NB4 (cell line): ENCODE measurements at regions not wholly inside any gene's neighbourhood (a gene's known extent, or its start where the extent isn't known, plus 50 kb on each side); places are given as distances from the start of the nearest gene placed in this dataset.

Experiments used
- MYC ChIP-seq: IDR thresholded peaks from 2 replicates; pipeline ENCODE4 v1.6.1; 2011; ENCODE audit warnings: low read depth, low read length
- POLR2A ChIP-seq: IDR thresholded peaks from 2 replicates; pipeline ENCODE4 v1.6.1; 2011; ENCODE audit warnings: mild to moderate bottlenecking; ENCODE audit not compliant: insufficient read length; ENCODE audit errors: extremely low read depth
- TF ChIP-seq, protein P1 (sequence below): IDR thresholded peaks from one replicate; pipeline ENCODE4 v1.5.1; 2012; ENCODE audit warnings: low read depth, low read length

DNA sequence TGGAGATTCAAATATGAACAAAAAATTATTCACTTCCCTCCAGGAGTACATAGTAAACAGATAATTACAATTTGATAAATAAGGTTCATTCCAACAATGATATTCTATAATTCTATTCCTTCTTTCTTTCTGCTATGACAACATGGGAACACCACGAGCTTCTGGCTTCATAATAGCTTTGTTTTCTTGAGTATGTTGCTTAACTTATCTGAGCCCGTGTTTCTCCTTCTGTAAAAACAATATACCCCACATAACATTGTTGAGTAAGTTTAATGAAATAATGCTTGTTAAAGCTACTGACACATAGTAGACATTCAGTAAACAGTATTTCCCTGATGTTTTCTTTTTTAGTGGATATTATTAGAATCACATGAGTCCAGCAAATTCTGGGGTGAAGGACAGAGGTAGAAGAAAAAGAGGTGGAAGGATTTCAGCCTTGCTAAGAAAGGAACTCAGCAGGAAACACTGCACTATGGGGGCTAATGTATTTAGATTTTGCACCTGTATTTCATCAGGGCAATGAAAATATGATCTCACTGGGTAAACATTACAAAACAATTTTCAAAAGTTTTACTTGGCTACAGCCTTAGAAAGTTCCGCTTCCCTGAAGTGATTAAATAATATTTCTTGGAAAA lies 430.8 kb upstream of the C1orf87 start:
- TF ChIP-seq POLR2A = no peak
- TF ChIP-seq MYC = no peak
- TF ChIP-seq, protein P1, sequence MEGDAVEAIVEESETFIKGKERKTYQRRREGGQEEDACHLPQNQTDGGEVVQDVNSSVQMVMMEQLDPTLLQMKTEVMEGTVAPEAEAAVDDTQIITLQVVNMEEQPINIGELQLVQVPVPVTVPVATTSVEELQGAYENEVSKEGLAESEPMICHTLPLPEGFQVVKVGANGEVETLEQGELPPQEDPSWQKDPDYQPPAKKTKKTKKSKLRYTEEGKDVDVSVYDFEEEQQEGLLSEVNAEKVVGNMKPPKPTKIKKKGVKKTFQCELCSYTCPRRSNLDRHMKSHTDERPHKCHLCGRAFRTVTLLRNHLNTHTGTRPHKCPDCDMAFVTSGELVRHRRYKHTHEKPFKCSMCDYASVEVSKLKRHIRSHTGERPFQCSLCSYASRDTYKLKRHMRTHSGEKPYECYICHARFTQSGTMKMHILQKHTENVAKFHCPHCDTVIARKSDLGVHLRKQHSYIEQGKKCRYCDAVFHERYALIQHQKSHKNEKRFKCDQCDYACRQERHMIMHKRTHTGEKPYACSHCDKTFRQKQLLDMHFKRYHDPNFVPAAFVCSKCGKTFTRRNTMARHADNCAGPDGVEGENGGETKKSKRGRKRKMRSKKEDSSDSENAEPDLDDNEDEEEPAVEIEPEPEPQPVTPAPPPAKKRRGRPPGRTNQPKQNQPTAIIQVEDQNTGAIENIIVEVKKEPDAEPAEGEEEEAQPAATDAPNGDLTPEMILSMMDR = no peak
